ENCODE measurements at regions not wholly inside any gene's neighbourhood (a gene's known extent, or its start where the extent isn't known, plus 50 kb on each side); places are given as distances from the start of the nearest gene placed in this dataset.

DNA sequence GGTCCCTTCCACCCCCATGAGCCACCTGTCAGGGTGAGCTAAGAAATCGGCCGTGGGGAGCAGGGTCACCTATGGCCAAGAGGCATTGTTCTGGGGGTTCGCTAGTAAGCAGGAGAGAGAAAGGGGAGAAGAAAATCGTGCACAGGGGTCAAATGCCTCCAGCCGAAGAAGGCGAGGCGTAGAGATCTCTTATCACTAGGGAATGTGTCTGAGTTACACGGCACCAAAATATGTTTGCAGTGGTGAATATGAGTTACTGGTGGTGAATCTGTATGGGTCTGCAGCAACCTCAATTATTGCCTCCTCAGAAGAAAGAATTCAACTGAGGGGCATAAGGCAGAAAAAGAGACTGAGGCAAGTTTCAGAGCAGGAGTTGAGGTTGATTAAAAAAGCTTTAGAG is 54.2 kb upstream of the RABGAP1L start:
- TF ChIP-seq EZH2 (IDR thresholded peaks at IDR 0.05; ENCODE audit: borderline replicate concordance) (no peak), EZH2phosphoT487 (IDR thresholded peaks at IDR 0.05; ENCODE audit: low read depth, severe bottlenecking, unreplicated experiment) (no peak)
- TF ChIP-seq, protein P1, sequence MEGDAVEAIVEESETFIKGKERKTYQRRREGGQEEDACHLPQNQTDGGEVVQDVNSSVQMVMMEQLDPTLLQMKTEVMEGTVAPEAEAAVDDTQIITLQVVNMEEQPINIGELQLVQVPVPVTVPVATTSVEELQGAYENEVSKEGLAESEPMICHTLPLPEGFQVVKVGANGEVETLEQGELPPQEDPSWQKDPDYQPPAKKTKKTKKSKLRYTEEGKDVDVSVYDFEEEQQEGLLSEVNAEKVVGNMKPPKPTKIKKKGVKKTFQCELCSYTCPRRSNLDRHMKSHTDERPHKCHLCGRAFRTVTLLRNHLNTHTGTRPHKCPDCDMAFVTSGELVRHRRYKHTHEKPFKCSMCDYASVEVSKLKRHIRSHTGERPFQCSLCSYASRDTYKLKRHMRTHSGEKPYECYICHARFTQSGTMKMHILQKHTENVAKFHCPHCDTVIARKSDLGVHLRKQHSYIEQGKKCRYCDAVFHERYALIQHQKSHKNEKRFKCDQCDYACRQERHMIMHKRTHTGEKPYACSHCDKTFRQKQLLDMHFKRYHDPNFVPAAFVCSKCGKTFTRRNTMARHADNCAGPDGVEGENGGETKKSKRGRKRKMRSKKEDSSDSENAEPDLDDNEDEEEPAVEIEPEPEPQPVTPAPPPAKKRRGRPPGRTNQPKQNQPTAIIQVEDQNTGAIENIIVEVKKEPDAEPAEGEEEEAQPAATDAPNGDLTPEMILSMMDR (IDR thresholded peaks at IDR 0.05; ENCODE audit: poor library complexity), result no peak

All from hepatocyte (in vitro differentiated cells).